ENCODE measurements at regions not wholly inside any gene's neighbourhood (a gene's known extent, or its start where the extent isn't known, plus 50 kb on each side); places are given as distances from the start of the nearest gene placed in this dataset.

DNA sequence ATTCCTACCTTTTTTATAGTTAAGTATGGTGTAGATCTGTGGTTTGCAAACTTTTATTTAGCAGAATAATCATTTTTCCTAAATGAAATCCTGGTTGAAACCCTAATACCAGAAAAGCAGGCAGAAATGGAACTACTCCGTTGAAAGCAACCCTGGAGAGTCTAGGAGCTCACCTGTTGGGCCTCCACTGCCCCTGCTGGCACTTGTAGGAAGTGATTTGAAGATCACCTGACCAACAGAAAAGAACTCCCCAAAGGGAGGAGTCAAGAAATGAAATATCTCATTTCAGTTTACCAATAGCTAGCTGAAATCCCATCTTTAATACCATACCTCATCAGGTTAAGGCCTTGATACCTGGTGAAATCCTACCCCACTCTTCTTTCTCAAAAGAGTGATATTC lies 277.1 kb downstream of the KLHL13 start:
- TF ChIP-seq EZH2 (optimal IDR thresholded peaks at IDR 0.05; ENCODE audit: low read depth, low read length) (no peak), EZH2phosphoT487 (IDR thresholded peaks at IDR 0.05; ENCODE audit: low read length) (no peak)
- TF ChIP-seq, protein P1, sequence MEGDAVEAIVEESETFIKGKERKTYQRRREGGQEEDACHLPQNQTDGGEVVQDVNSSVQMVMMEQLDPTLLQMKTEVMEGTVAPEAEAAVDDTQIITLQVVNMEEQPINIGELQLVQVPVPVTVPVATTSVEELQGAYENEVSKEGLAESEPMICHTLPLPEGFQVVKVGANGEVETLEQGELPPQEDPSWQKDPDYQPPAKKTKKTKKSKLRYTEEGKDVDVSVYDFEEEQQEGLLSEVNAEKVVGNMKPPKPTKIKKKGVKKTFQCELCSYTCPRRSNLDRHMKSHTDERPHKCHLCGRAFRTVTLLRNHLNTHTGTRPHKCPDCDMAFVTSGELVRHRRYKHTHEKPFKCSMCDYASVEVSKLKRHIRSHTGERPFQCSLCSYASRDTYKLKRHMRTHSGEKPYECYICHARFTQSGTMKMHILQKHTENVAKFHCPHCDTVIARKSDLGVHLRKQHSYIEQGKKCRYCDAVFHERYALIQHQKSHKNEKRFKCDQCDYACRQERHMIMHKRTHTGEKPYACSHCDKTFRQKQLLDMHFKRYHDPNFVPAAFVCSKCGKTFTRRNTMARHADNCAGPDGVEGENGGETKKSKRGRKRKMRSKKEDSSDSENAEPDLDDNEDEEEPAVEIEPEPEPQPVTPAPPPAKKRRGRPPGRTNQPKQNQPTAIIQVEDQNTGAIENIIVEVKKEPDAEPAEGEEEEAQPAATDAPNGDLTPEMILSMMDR (IDR thresholded peaks at IDR 0.05; ENCODE audit: low read length), result no peak; the same call in 1 of the 2 replicates
